HG02973 (cell line): ENCODE measurements at regions not wholly inside any gene's neighbourhood (a gene's known extent, or its start where the extent isn't known, plus 50 kb on each side); places are given as distances from the start of the nearest gene placed in this dataset.
"Not testable (repeated sequence)": the region's sequence is repeated elsewhere in the genome, so short reads cannot be mapped to it uniquely, and the experiment has no call there.

Experiments used
- ATAC-seq: cut with Tn5 transposase; IDR thresholded peaks from one replicate; pipeline ENCODE4 v1.9.1; 2021; ENCODE audit warnings: moderate library complexity; ENCODE audit not compliant: unreplicated experiment

- no peak for ATAC-seq
Observed at GRCh38 chr4:148962539-148963290, 520.5 kb upstream of the NR3C2 start.

DNA sequence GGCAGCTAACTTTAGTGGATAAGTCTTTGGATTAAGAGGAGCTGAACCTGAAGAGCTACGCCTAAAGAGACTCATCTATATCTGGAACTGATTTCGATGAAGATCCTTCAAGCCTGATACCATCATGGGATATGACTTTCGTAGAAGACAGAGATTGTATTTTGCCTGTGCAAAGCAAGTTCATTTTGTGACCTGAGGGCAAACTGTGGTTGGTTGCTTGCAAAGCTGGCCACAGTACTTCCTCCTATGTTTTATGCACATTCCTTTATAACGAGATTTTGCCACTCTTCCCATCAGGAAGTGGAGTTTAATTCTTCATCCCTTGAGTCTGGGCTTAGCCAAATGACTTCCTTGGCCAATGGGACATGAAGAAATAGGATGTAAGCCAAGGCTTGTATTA is 519.3 kb upstream of the NR3C2 start:
- no peak for ATAC-seq

DNA sequence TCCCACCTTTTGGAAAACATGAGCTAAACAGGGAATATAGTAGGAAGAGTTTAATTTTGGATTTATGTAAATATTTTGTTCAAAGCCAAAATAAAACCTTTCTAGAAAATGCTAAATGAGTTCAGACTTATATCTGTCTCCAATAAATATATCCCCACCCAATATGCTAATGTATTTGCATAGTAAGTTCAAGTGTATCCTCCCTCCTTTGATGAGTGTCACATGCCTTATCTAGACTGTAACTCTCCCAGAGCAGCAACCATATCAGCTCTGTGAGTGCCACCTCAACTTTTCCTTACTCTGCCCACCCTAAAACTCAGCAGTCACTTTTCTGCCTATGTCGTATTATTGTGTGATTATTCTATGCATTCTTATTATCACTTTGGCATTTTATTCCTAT is 516.1 kb upstream of the NR3C2 start:
- ATAC-seq, result no peak

DNA sequence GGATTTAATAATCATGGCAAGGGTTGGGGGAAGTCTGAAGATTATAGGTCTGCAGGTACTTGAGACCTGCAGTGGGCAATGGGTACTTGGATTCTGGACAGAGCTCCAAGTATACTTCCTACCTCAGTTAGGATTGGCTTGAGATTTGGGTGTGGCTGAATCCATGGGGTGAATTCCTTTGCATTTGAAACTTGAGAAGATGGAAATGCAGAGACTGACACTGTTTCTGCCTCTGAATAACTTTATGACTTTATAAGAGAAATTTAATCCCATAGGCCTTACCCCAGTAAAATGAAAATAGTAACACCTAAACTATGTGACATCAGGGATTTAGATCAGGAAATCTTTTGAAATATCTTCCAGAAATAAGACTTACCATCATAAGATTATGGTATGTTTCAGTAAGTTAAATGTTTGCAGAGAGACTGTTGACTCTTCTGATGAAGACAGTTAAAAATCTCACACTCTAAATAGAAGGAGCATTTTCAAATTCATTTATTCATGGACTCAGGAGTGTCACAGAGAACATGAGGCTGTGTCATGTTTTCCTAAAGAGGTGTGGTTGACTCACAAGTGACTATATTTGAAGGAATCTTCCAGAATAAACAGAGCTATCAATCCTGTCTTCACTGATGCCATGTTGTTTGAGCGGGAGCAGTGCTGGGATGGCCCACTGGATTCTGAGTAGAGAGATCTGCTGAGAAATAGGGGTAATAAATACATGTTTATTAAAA is 513.5 kb upstream of the NR3C2 start:
- no peak for ATAC-seq

DNA sequence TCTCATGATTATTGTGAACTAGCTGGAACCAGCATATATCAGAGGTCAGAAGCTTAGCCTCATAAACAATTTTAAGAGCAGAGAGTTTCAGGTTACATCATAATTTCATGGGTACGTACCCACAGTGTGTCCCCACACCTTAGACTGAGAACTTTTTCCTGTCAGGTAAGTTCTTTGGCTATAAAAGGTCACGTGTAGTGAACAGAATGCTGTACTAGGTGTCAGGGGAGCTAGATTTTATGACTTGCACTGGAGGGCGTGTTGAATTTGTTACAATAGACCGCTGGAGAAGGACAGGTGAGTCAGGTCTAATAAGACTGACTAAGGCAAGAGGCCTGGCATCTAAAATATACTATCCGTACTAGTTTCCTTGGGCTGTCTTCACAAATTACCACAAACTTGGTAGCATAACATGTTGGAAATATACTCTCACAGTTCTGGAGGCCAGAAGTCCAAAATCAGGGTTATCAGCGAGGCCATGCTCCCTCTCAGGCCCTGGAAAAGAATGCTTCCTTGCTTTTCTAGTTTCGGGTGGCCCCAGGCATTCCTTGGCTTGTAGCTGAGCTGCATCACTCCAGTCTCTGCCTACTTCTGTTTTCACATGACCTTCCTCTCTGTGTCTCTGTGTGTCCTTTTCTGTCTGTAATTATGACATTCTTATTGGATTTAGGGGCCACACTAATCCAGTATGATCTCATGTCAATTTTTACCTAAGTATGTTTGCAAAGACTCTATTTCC is 512.0 kb upstream of the NR3C2 start:
- ATAC-seq, result no peak

DNA sequence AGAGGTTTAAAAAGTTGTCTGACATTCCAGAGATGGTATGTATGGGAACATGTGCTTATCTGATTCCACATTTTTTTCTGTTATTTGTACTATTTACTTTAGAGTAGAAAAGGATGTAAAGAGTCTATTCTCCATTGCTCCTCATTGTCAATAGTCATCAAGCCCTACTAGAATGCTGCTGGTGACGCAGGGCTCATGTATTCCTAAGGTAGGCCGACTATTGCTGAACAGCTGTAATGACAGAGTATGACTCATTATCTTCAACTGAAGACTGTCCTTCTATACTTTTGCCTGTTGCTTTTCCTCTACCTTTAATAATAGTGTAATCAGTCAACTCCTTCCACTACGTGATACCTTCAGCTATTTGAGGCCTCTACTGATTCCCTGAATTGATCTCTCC is 509.1 kb upstream of the NR3C2 start:
- ATAC-seq, result no peak

- no peak for ATAC-seq
Observed at GRCh38 chr4:148946271-148946670, 504.1 kb upstream of the NR3C2 start.

- no peak for ATAC-seq
Observed at GRCh38 chr4:148944839-148945219, 502.6 kb upstream of the NR3C2 start.

DNA sequence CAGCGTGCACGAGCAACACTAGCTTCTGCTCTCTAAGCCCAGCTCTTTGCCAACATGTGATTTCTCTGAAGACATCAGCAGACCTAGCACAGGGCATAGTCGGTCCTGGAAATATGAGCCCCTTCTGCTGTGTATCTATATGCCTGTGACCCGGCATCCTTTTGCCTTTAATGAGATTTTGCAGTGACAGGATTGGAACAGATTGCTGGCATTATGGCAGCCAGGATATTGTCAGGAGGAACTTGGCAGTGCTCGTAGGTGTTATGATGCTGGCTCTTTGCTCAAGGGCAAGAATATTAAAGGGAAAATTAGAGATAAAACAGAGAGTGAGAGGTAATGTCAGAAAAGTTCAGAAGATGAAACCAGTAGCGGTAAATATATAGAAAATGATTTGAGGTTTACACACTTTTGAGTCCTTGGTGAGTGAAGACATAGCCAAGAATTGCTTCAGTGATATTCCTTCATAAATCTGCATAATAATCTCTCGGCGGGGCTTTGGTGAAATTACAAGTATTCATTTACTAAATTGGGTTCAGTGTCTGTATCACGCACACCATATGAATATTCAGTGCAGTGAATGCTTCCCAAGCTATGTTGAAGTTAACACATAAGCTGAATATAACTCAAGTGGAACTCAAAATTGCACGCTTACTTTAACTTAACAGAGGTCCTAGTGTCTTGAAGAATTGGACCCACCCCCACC is 502.1 kb upstream of the NR3C2 start:
- ATAC-seq, result no peak

- ATAC-seq, result no peak
Observed at GRCh38 chr4:148934926-148935578, 492.8 kb upstream of the NR3C2 start.

GRCh38 chr4:148926276-148927260 is 484.4 kb upstream of the NR3C2 start:
- ATAC-seq, result no peak

DNA sequence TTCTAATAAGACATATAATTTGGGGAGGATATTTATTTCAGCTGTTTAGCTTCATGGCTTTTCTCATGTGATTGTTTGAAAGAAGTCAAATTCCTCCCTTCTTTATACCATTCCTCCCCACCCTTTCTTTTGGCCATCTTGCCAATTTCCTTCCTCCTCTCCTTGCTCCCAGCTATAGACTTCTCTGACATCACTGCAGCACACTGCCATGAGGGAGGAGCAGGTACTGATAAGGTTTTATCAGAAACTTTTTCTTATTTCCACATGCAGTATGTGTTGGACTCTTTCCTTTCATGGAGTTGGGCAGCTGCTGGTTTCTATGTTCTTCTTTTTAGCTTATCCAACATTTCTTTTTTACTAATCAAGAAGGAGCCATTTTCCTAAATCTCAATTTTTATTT is 481.7 kb upstream of the NR3C2 start:
- ATAC-seq, result no peak

- ATAC-seq, result no peak
Observed at GRCh38 chr4:148922497-148922896, 480.3 kb upstream of the NR3C2 start.

DNA sequence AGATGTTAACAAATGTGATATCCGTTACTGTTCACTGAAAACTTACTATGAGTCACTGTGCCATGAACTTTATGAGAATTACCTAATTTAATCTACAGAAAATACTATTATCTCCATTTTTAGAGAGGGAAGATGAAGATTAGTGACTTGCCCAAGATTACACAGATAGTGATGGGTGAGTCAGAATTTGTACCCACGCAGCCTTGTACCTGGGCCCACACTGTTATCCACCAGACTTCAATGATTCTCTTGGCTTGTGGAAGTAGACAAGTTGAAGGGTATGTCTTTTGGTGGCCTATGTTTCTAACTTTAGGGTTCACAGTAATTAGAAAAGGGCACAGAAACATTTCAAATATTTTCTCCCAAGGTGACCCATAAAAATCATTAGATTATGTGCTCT is 472.5 kb upstream of the NR3C2 start:
- no peak for ATAC-seq

- ATAC-seq, result no peak
Observed at GRCh38 chr4:148914301-148914700, 472.1 kb upstream of the NR3C2 start.

- no peak for ATAC-seq
Observed at GRCh38 chr4:148903388-148903787, 461.2 kb upstream of the NR3C2 start.

- no peak for ATAC-seq
Observed at GRCh38 chr4:148901075-148901705, 459.0 kb upstream of the NR3C2 start.

DNA sequence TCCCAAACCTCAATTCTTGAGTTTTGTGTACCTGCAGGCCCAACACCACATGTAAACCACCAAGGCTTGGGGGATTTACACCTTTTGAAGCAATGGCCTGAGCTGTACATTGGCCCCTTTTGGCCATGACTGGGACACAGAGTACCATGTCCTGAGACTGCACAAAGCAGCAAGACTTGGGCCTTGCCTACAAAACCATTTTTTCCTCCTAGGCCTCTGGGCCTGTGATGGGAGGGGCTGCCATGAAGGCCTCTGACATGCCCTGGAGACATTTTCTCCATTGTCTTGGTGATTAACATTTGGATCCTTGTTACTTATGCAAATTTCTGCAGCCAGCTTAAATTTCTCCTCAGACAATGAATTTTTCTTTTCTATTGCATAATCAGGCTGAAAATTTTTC is 455.9 kb upstream of the NR3C2 start:
- not testable (repeated sequence) for ATAC-seq

GRCh38 chr4:148893095-148893494 is 450.9 kb upstream of the NR3C2 start:
- ATAC-seq, result no peak
